K562 (cell line): ENCODE measurements at regions not wholly inside any gene's neighbourhood (a gene's known extent, or its start where the extent isn't known, plus 50 kb on each side); places are given as distances from the start of the nearest gene placed in this dataset.

Experiments used
- BRD4 ChIP-seq: fragments of 200-600 bp; sonication (generic); IDR thresholded peaks from 2 replicates; pipeline ENCODE4 v1.6.1; 2017; ENCODE audit warnings: inconsistent platforms
- CBX5 ChIP-seq: IDR thresholded peaks from 2 replicates; pipeline ENCODE4 v1.6.1; 2014; ENCODE audit warnings: low read depth, borderline replicate concordance
- FOSL1 ChIP-seq: fragments of 200-800 bp; sonication (Bioruptor generic); conservative IDR thresholded peaks from 2 replicates; pipeline ENCODE4 v1.6.1; 2016; ENCODE audit warnings: missing genetic modification characterization, missing compliant biosample characterization
- FOXJ2 ChIP-seq: fragments of 200-800 bp; sonication (Bioruptor generic); IDR thresholded peaks from 2 replicates; pipeline ENCODE4 v1.6.1; 2016; ENCODE audit warnings: missing genetic modification characterization, missing compliant biosample characterization
- KAT2B ChIP-seq: IDR thresholded peaks from one replicate; pipeline ENCODE4 v1.6.1; 2012; ENCODE audit warnings: low read depth, mild to moderate bottlenecking, control low read depth, inconsistent platforms, low read length, moderate library complexity
- STAT5B ChIP-seq: fragments of 250-450 bp; sonication (Bioruptor Pico); IDR thresholded peaks from 2 replicates; pipeline ENCODE4 v1.8.0; 2021; ENCODE audit warnings: mild to moderate bottlenecking, inconsistent platforms
- WHSC1 ChIP-seq: IDR thresholded peaks from one replicate; pipeline ENCODE4 v1.6.1; 2012; ENCODE audit warnings: low read length, control low read depth, inconsistent platforms
- ZBTB17 ChIP-seq: fragments of 450-650 bp; formaldehyde crosslinking; IDR thresholded peaks from 2 replicates; pipeline ENCODE4 v1.4.0; 2020; ENCODE audit warnings: mild to moderate bottlenecking
- ZC3H4 ChIP-seq: sonication (generic); formaldehyde crosslinking; IDR thresholded peaks from 2 replicates; pipeline ENCODE4 v1.9.0; 2021; ENCODE audit warnings: missing genetic modification reagents, borderline replicate concordance
- ZEB2 ChIP-seq: fragments of 450-650 bp; IDR thresholded peaks from 2 replicates; pipeline ENCODE4 v1.6.1; 2016
- ZFP30 ChIP-seq: fragments of 250-450 bp; sonication (Bioruptor Pico); IDR thresholded peaks from 2 replicates; pipeline ENCODE4 v1.8.0; 2022; ENCODE audit warnings: moderate library complexity, mild to moderate bottlenecking, inconsistent platforms, borderline replicate concordance
- ZNF696 ChIP-seq: fragments of 250-450 bp; sonication (Bioruptor Pico); conservative IDR thresholded peaks from 2 replicates; pipeline ENCODE4 v1.4.0; 2020; ENCODE audit warnings: mild to moderate bottlenecking, moderate library complexity
- ZSCAN32 ChIP-seq: fragments of 450-650 bp; formaldehyde crosslinking; IDR thresholded peaks from 2 replicates; pipeline ENCODE4 v1.4.0; 2020; ENCODE audit warnings: mild to moderate bottlenecking, moderate library complexity
- TF ChIP-seq, protein P1 (sequence below): fragments of 450-650 bp; formaldehyde crosslinking; IDR thresholded peaks from 2 replicates; pipeline ENCODE4 v1.4.0; 2022; ENCODE audit warnings: mild to moderate bottlenecking, moderate library complexity
- TF ChIP-seq, protein P2 (sequence below), 2 experiments: fragments of 150-350 bp in 1 of 2; IDR thresholded peaks; 2 replicates each; pipeline ENCODE4 v1.6.1; 2012 to 2016; ENCODE audit warnings: low read depth in 2 of 2, low read length in 2 of 2, mild to moderate bottlenecking in 1 of 2, moderate library complexity in 1 of 2
- TF ChIP-seq, protein P3 (sequence below), 2 experiments: fragments of 450-650 bp; conservative IDR thresholded peaks; 2 replicates each; pipeline ENCODE4 v1.6.1; 2017; ENCODE audit warnings: mild to moderate bottlenecking in 2 of 2, moderate library complexity in 2 of 2
- TF ChIP-seq, protein P4 (sequence below): fragments of 200-800 bp; sonication (Bioruptor generic); IDR thresholded peaks from 2 replicates; pipeline ENCODE4 v1.6.1; 2017; ENCODE audit warnings: missing genetic modification characterization, missing compliant biosample characterization
- TF ChIP-seq, protein P5 (sequence below): fragments of 450-650 bp; formaldehyde crosslinking; IDR thresholded peaks from 2 replicates; pipeline ENCODE4 v1.4.0; 2020; ENCODE audit warnings: mild to moderate bottlenecking, moderate library complexity
- TF ChIP-seq, protein P6 (sequence below): fragments of 450-650 bp; IDR thresholded peaks from 2 replicates; pipeline ENCODE4 v1.6.1; 2018; ENCODE audit warnings: mild to moderate bottlenecking, low read depth; ENCODE audit not compliant: partially characterized antibody

DNA sequence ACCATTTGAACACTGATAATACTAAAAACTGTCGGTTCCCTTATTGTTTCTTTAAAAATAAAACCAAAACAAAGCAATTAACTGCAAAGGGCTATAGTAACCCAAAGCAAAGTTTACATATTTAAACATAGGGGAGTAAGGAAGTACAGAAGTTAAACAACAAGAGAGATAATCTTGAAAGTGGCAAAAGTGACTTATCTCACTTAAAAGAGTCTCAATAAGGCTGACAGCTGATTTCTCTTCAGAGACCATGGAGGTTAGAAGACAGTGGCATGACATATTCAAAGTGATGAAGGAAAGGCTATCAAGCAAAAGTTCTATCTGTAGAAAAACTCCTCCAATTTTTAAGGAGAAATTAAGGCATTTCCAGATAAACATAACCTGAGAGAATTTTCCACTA lies 233.5 kb upstream of the HDAC9 start (continued):
- TF ChIP-seq FOXJ2 (tag) (no peak), STAT5B (no peak), ZC3H4 (no peak), FOSL1 (tag) (no peak), CBX5 (peak; percentile 95), ZSCAN32 (CRISPR knock-in tag) (no peak), ZNF696 (CRISPR knock-in tag) (no peak), WHSC1 (no peak), KAT2B (no peak), ZBTB17 (CRISPR knock-in tag) (no peak), ZFP30 (CRISPR knock-in tag) (no peak), BRD4 (no peak), ZEB2 (no peak)
- TF ChIP-seq, protein P1, sequence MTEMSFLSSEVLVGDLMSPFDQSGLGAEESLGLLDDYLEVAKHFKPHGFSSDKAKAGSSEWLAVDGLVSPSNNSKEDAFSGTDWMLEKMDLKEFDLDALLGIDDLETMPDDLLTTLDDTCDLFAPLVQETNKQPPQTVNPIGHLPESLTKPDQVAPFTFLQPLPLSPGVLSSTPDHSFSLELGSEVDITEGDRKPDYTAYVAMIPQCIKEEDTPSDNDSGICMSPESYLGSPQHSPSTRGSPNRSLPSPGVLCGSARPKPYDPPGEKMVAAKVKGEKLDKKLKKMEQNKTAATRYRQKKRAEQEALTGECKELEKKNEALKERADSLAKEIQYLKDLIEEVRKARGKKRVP (CRISPR knock-in tag) = no peak
- TF ChIP-seq, protein P2, sequence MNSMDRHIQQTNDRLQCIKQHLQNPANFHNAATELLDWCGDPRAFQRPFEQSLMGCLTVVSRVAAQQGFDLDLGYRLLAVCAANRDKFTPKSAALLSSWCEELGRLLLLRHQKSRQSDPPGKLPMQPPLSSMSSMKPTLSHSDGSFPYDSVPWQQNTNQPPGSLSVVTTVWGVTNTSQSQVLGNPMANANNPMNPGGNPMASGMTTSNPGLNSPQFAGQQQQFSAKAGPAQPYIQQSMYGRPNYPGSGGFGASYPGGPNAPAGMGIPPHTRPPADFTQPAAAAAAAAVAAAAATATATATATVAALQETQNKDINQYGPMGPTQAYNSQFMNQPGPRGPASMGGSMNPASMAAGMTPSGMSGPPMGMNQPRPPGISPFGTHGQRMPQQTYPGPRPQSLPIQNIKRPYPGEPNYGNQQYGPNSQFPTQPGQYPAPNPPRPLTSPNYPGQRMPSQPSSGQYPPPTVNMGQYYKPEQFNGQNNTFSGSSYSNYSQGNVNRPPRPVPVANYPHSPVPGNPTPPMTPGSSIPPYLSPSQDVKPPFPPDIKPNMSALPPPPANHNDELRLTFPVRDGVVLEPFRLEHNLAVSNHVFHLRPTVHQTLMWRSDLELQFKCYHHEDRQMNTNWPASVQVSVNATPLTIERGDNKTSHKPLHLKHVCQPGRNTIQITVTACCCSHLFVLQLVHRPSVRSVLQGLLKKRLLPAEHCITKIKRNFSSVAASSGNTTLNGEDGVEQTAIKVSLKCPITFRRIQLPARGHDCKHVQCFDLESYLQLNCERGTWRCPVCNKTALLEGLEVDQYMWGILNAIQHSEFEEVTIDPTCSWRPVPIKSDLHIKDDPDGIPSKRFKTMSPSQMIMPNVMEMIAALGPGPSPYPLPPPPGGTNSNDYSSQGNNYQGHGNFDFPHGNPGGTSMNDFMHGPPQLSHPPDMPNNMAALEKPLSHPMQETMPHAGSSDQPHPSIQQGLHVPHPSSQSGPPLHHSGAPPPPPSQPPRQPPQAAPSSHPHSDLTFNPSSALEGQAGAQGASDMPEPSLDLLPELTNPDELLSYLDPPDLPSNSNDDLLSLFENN (IDR thresholded peaks at IDR 0.05; ENCODE audit: low read depth in 2 of 2, low read length in 2 of 2) = no peak
- TF ChIP-seq, protein P3, sequence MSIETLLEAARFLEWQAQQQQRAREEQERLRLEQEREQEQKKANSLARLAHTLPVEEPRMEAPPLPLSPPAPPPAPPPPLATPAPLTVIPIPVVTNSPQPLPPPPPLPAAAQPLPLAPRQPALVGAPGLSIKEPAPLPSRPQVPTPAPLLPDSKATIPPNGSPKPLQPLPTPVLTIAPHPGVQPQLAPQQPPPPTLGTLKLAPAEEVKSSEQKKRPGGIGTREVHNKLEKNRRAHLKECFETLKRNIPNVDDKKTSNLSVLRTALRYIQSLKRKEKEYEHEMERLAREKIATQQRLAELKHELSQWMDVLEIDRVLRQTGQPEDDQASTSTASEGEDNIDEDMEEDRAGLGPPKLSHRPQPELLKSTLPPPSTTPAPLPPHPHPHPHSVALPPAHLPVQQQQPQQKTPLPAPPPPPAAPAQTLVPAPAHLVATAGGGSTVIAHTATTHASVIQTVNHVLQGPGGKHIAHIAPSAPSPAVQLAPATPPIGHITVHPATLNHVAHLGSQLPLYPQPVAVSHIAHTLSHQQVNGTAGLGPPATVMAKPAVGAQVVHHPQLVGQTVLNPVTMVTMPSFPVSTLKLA (conservative IDR thresholded peaks at IDR 0.05) = no peak
- TF ChIP-seq, protein P4, sequence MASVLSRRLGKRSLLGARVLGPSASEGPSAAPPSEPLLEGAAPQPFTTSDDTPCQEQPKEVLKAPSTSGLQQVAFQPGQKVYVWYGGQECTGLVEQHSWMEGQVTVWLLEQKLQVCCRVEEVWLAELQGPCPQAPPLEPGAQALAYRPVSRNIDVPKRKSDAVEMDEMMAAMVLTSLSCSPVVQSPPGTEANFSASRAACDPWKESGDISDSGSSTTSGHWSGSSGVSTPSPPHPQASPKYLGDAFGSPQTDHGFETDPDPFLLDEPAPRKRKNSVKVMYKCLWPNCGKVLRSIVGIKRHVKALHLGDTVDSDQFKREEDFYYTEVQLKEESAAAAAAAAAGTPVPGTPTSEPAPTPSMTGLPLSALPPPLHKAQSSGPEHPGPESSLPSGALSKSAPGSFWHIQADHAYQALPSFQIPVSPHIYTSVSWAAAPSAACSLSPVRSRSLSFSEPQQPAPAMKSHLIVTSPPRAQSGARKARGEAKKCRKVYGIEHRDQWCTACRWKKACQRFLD (CRISPR knock-in tag) = no peak
- TF ChIP-seq, protein P5, sequence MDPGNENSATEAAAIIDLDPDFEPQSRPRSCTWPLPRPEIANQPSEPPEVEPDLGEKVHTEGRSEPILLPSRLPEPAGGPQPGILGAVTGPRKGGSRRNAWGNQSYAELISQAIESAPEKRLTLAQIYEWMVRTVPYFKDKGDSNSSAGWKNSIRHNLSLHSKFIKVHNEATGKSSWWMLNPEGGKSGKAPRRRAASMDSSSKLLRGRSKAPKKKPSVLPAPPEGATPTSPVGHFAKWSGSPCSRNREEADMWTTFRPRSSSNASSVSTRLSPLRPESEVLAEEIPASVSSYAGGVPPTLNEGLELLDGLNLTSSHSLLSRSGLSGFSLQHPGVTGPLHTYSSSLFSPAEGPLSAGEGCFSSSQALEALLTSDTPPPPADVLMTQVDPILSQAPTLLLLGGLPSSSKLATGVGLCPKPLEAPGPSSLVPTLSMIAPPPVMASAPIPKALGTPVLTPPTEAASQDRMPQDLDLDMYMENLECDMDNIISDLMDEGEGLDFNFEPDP (CRISPR knock-in tag) = no peak
- TF ChIP-seq, protein P6, sequence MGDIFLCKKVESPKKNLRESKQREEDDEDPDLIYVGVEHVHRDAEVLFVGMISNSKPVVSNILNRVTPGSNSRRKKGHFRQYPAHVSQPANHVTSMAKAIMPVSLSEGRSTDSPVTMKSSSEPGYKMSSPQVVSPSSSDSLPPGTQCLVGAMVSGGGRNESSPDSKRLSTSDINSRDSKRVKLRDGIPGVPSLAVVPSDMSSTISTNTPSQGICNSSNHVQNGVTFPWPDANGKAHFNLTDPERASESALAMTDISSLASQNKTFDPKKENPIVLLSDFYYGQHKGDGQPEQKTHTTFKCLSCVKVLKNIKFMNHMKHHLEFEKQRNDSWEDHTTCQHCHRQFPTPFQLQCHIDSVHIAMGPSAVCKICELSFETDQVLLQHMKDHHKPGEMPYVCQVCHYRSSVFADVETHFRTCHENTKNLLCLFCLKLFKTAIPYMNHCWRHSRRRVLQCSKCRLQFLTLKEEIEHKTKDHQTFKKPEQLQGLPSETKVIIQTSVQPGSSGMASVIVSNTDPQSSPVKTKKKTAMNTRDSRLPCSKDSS = peak; percentile 26
